Peyer's patch (tissue), 4 donors: ENCODE measurements at regions not wholly inside any gene's neighbourhood (a gene's known extent, or its start where the extent isn't known, plus 50 kb on each side); places are given as distances from the start of the nearest gene placed in this dataset.

Source experiments
- DNase-seq, 3 donors: peaks; one replicate each; pipeline ENCODE4 v3.0.0-alpha.2; 2017 to 2019
- H3K27ac ChIP-seq, 4 donors: fragments of 200-600 bp; sonication (generic); one replicate each; pipeline ENCODE4 v1.5.1; 2016 to 2019
- H3K27me3 ChIP-seq, 2 donors: fragments of 200-600 bp; sonication (generic); one replicate each; pipeline ENCODE4 v1.5.1; 2019
- H3K36me3 ChIP-seq, 3 donors: fragments of 200-600 bp; sonication (generic); one replicate each; pipeline ENCODE4 v1.5.1; 2016 to 2019
- H3K4me1 ChIP-seq, 4 donors: fragments of 200-600 bp; sonication (generic); one replicate each; pipeline ENCODE4 v1.5.1; 2016 to 2019
- H3K4me3 ChIP-seq, 4 donors: fragments of 200-600 bp; sonication (generic); 1 replicate in 3 of 4; 2 replicates in 1 of 4; pipeline ENCODE4 v1.5.1; 2016 to 2019; ENCODE audit warnings: mild to moderate bottlenecking in 1 of 4
- H3K9me3 ChIP-seq, 4 donors: fragments of 200-600 bp; sonication (generic); one replicate each; pipeline ENCODE4 v1.5.1; 2016 to 2019; ENCODE audit warnings: mild to moderate bottlenecking in 1 of 4
- CTCF ChIP-seq, 6 experiments: fragments of 450-650 bp in 4 of 6; fragments of 200-600 bp in 2 of 6; sonication (generic) in 1 of 6; IDR thresholded peaks; one replicate each; pipeline ENCODE4 v1.5.1; 2017 to 2019; ENCODE audit warnings: antibody characterized with exemption in 6 of 6, mild to moderate bottlenecking in 3 of 6, moderate library complexity in 1 of 6
- POLR2A ChIP-seq, 2 donors: fragments of 450-650 bp; IDR thresholded peaks; one replicate each; pipeline ENCODE4 v1.5.1; 2017; ENCODE audit warnings: antibody characterized with exemption in 2 of 2, mild to moderate bottlenecking in 2 of 2, moderate library complexity in 2 of 2

- Histone ChIP-seq H3K36me3 (no peaks in the 10 kb centered on the region), H3K4me1 (no peaks in the 10 kb centered on the region), H3K4me3 (no peak overlapping the region), H3K27ac (no peak overlapping the region), H3K27me3 (no peaks in the 10 kb centered on the region), H3K9me3 (no peaks in the 10 kb centered on the region)
- TF ChIP-seq CTCF (IDR thresholded peaks at IDR 0.05), result no peak
- TF ChIP-seq POLR2A (IDR thresholded peaks at IDR 0.05), result no peak
- no peak for DNase-seq
Measured at GRCh38 chr5:8137941-8138550, 269.1 kb downstream of the MTRR start.

GRCh38 chr5:8138884-8139283 is 269.9 kb downstream of the MTRR start:
- no peaks in the 10 kb centered on the region for H3K9me3 ChIP-seq
- DNase-seq, result no peak
- H3K36me3 ChIP-seq, result no peaks in the 10 kb centered on the region
- H3K4me3 ChIP-seq, result no peak overlapping the region
- no peaks in the 10 kb centered on the region for H3K4me1 ChIP-seq
- no peak overlapping the region for H3K27ac ChIP-seq
- no peak for TF ChIP-seq POLR2A (IDR thresholded peaks at IDR 0.05)
- no peak for TF ChIP-seq CTCF (IDR thresholded peaks at IDR 0.05)
- no peaks in the 10 kb centered on the region for H3K27me3 ChIP-seq

- Histone ChIP-seq H3K36me3 (no peaks in the 10 kb centered on the region), H3K4me1 (no peaks in the 10 kb centered on the region), H3K27me3 (no peaks in the 10 kb centered on the region), H3K27ac (no peak overlapping the region), H3K9me3 (no peaks in the 10 kb centered on the region), H3K4me3 (no peak overlapping the region)
- TF ChIP-seq CTCF (IDR thresholded peaks at IDR 0.05) (no peak), POLR2A (IDR thresholded peaks at IDR 0.05) (no peak)
- no peak for DNase-seq
Measured at GRCh38 chr5:8150791-8151190, 281.8 kb downstream of the MTRR start.

- Histone ChIP-seq H3K27ac (no peak overlapping the region), H3K4me3 (no peak overlapping the region), H3K27me3 (no peaks in the 10 kb centered on the region), H3K9me3 (no peaks in the 10 kb centered on the region), H3K4me1 (no peaks in the 10 kb centered on the region), H3K36me3 (no peaks in the 10 kb centered on the region)
- DNase-seq, result no peak
- TF ChIP-seq CTCF (IDR thresholded peaks at IDR 0.05), result no peak
- TF ChIP-seq POLR2A (IDR thresholded peaks at IDR 0.05), result no peak
Measured at GRCh38 chr5:8156706-8157105, 287.8 kb downstream of the MTRR start.

- no peaks in the 10 kb centered on the region for H3K9me3 ChIP-seq
- H3K27ac ChIP-seq, result no peak overlapping the region
- TF ChIP-seq POLR2A (IDR thresholded peaks at IDR 0.05), result no peak
- TF ChIP-seq CTCF (IDR thresholded peaks at IDR 0.05), result no peak
- H3K4me1 ChIP-seq, result no peaks in the 10 kb centered on the region
- no peak overlapping the region for H3K4me3 ChIP-seq
- H3K36me3 ChIP-seq, result no peaks in the 10 kb centered on the region
- DNase-seq, result no peak
- H3K27me3 ChIP-seq, result no peaks in the 10 kb centered on the region
Measured at GRCh38 chr5:8157320-8157822, 288.4 kb downstream of the MTRR start.
